ENCODE measurements at regions not wholly inside any gene's neighbourhood (a gene's known extent, or its start where the extent isn't known, plus 50 kb on each side); places are given as distances from the start of the nearest gene placed in this dataset.

- TF ChIP-seq ATF3 (IDR thresholded peaks at IDR 0.05) (no peak), SIN3A (IDR thresholded peaks at IDR 0.05; ENCODE audit: low read depth) (no peak), CEBPB (IDR thresholded peaks at IDR 0.05; ENCODE audit: low read depth) (no peak), CTCF (IDR thresholded peaks at IDR 0.05 in 2 of 3, conservative IDR thresholded peaks at IDR 0.05 in 1 of 3; ENCODE audit: borderline replicate concordance in 1 of 3, insufficient read depth in 1 of 3, low read depth in 2 of 3, low read length in 2 of 3) (no peak), EZH2 (IDR thresholded peaks at IDR 0.05) (no peak), POLR2AphosphoS5 (IDR thresholded peaks at IDR 0.05; ENCODE audit: low read depth, low read length) (no peak), ZNF274 (IDR thresholded peaks at IDR 0.05; ENCODE audit: low read depth, low read length) (no peak), TCF7L2 (IDR thresholded peaks at IDR 0.05; ENCODE audit: borderline replicate concordance, extremely low read depth, insufficient read depth, insufficient read length) (no peak), ZBTB33 (IDR thresholded peaks at IDR 0.05; ENCODE audit: extremely low read depth, insufficient replicate concordance, low read length) (no peak)
Measured at GRCh38 chr5:174183701-174184100, 138.2 kb downstream of the NSG2 start.

Measured in HCT116 (cell line).